ENCODE measurements at regions not wholly inside any gene's neighbourhood (a gene's known extent, or its start where the extent isn't known, plus 50 kb on each side); places are given as distances from the start of the nearest gene placed in this dataset.

DNA sequence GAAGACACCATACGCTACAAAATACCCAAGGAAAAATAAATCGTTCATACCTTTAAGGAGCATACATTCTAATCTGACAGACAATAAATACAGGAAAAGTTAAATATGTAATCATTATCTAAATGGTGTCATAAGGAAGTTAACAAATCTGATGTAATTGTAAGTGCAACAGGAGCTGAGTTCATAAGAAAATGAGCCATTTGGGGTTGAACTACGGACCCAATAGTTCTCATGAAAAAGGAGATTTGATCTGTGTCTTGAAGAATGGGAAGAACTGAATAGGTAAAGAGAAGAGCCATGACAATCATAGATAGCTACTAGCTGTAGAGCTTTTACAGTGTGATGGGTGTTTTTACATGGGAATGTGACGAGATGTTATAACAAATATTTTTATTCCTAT lies 175.6 kb downstream of the ANKRD50 start:
- intact Hi-C loops (cut with DNase I) = no loop called here
- Histone ChIP-seq H3K4me3 (no peak overlapping the region), H3K9me3 (no peaks in the 10 kb centered on the region), H3K36me3 (no peaks in the 10 kb centered on the region), H3K27me3 (no peaks in the 10 kb centered on the region), H3K4me1 (no peaks in the 10 kb centered on the region), H3K27ac (no peak overlapping the region)
- DNase-seq = no peak
- ATAC-seq = no peak
- FAIRE-seq = no peak
- TF ChIP-seq, protein P1, sequence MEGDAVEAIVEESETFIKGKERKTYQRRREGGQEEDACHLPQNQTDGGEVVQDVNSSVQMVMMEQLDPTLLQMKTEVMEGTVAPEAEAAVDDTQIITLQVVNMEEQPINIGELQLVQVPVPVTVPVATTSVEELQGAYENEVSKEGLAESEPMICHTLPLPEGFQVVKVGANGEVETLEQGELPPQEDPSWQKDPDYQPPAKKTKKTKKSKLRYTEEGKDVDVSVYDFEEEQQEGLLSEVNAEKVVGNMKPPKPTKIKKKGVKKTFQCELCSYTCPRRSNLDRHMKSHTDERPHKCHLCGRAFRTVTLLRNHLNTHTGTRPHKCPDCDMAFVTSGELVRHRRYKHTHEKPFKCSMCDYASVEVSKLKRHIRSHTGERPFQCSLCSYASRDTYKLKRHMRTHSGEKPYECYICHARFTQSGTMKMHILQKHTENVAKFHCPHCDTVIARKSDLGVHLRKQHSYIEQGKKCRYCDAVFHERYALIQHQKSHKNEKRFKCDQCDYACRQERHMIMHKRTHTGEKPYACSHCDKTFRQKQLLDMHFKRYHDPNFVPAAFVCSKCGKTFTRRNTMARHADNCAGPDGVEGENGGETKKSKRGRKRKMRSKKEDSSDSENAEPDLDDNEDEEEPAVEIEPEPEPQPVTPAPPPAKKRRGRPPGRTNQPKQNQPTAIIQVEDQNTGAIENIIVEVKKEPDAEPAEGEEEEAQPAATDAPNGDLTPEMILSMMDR (IDR thresholded peaks at IDR 0.05) = no peak
- WGBS, 2 donors = 83 to 85% methylated on average over 4 of the region's 4 CpGs

DNA sequence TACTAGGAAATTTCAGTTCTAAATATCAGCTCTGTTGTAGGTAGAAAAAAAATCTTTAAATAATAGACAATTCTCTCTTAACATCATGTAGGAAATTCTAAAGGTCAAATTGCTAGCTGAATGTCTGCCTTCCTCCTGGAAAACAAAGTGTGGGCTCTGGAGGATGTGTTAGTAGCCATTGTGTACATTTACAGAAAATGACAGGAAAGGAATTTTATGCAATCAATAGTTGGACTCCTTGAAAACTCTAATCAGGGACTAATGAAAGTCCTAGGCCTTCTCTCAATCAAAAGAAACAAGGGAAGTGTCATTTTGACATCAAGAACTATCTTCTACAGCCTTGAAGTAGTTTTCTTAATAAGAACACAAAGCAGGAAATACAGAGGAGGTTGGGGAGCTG lies 174.6 kb downstream of the ANKRD50 start:
- ATAC-seq = no peak
- Histone ChIP-seq H3K4me1 (no peaks in the 10 kb centered on the region), H3K36me3 (no peaks in the 10 kb centered on the region), H3K4me3 (no peak overlapping the region), H3K27me3 (no peaks in the 10 kb centered on the region), H3K9me3 (no peaks in the 10 kb centered on the region), H3K27ac (no peak overlapping the region)
- no peak for DNase-seq
- intact Hi-C loops (cut with DNase I) = no loop called here
- TF ChIP-seq, protein P1 (IDR thresholded peaks at IDR 0.05) = no peak
- FAIRE-seq = no peak

DNA sequence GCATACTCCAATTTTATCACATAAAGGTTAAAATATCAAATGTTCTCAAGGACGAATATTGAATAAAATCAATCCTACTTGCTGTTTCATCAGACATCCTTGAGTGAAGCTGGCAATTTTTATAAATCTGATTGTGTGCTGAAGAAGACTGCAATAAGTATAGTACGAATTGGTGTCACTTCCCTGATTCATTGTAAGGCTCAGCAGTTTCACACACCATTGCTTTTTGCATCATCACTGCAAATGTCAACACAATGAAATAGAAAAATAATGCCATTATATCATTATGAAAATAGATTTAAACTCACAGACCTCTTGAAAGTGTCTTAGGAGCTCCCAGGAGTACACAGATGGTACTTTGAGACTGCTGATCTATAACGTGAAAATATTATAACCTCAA lies 172.5 kb downstream of the ANKRD50 start:
- no peaks in the 10 kb centered on the region for H3K27me3 ChIP-seq
- DNase-seq (no peak), ATAC-seq (no peak), FAIRE-seq (no peak)
- H3K4me1 ChIP-seq = no peaks in the 10 kb centered on the region
- 74 to 83% methylated on average over 3 of the region's 3 CpGs for WGBS, 2 donors
- H3K36me3 ChIP-seq = no peaks in the 10 kb centered on the region
- H3K9me3 ChIP-seq = no peaks in the 10 kb centered on the region
- H3K4me3 ChIP-seq = no peak overlapping the region
- TF ChIP-seq, protein P1 (IDR thresholded peaks at IDR 0.05) = no peak
- H3K27ac ChIP-seq = no peak overlapping the region
- intact Hi-C loops (cut with DNase I) = no loop called here

GRCh38 chr4:124541652-124542420 lies 170.7 kb downstream of the ANKRD50 start:
- Histone ChIP-seq H3K9me3 (no peaks in the 10 kb centered on the region), H3K36me3 (no peaks in the 10 kb centered on the region), H3K27me3 (no peaks in the 10 kb centered on the region), H3K4me3 (no peak overlapping the region), H3K4me1 (no peaks in the 10 kb centered on the region), H3K27ac (no peak overlapping the region)
- no peak for ATAC-seq
- FAIRE-seq = no peak
- TF ChIP-seq, protein P1 (IDR thresholded peaks at IDR 0.05) = no peak
- DNase-seq = no peak
- intact Hi-C loops (cut with DNase I) = no loop called here
- WGBS, 2 donors = 40 to 57% methylated on average over 4 of the region's 4 CpGs

DNA sequence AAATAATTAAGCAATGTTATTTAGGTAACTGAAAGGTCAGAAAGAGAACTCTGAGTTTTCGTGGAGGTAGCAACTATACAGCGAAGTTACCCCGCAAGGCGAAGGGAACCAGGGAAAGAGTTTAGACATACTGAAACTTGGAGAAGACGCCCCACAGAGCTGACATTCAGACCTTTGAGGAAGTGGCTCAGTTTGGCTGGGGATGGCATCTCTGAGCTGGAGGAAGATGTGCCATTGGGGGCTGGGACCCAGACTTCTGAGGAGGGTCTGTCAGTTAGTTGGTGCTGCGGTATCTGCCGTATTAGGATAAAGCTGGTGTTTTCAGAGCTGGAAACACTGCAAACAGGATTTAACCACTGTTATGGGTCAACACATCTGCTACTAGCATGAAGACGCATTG lies 156.6 kb downstream of the ANKRD50 start:
- H3K27me3 ChIP-seq = no peaks in the 10 kb centered on the region
- intact Hi-C loops (cut with DNase I) = no loop called here
- WGBS, 2 donors = 87 to 93% methylated on average over 8 of the region's 8 CpGs
- no peak for DNase-seq
- H3K27ac ChIP-seq = no peak overlapping the region
- H3K9me3 ChIP-seq = no peaks in the 10 kb centered on the region
- no peak for FAIRE-seq
- no peaks in the 10 kb centered on the region for H3K36me3 ChIP-seq
- TF ChIP-seq, protein P1 (IDR thresholded peaks at IDR 0.05) = no peak
- no peak overlapping the region for H3K4me3 ChIP-seq
- ATAC-seq = no peak
- H3K4me1 ChIP-seq = no peaks in the 10 kb centered on the region

All from pancreas (tissue), 10 donors.